Urinary bladder (tissue), 3 donors: ENCODE measurements at regions not wholly inside any gene's neighbourhood (a gene's known extent, or its start where the extent isn't known, plus 50 kb on each side); places are given as distances from the start of the nearest gene placed in this dataset.

Experiments used
- DNase-seq: peaks from one replicate; pipeline ENCODE4 v3.0.0-alpha.2; 2015; ENCODE audit errors: extremely low spot score
- H3K27ac ChIP-seq: one replicate; pipeline ENCODE4 v1.5.1; 2013; ENCODE audit warnings: low read depth, mild to moderate bottlenecking, moderate library complexity
- H3K36me3 ChIP-seq: one replicate; pipeline ENCODE4 v1.6.1; 2013; ENCODE audit warnings: mild to moderate bottlenecking, moderate library complexity; ENCODE audit not compliant: insufficient read depth
- H3K4me1 ChIP-seq: one replicate; pipeline ENCODE4 v1.6.1; 2013; ENCODE audit warnings: mild to moderate bottlenecking, moderate library complexity; ENCODE audit not compliant: insufficient read depth
- H3K4me3 ChIP-seq: one replicate; pipeline ENCODE4 v1.5.1; 2013; ENCODE audit warnings: low read depth, low read length
- WGBS: extraction: QIAGEN DNeasy Blood & Tissue Kit; methylation state at CpG from one replicate; pipeline ENCODE4 v1.1.7; 2013; 5-methylcytosine and 5-hydroxymethylcytosine counted together
- donor health status: healthy with polysubstance abuse.
- donor health status: healthy.

- Histone ChIP-seq H3K4me3 (no peak overlapping the region), H3K4me1 (no peaks in the 10 kb centered on the region), H3K27ac (no peak overlapping the region), H3K36me3 (no peaks in the 10 kb centered on the region)
- no peak for DNase-seq
- WGBS: 80% methylated on average over 2 of the region's 2 CpGs
Measured at GRCh38 chr11:109726061-109726460, 304.1 kb downstream of the C11orf87 start.

GRCh38 chr11:109728056-109728455 lies 306.1 kb downstream of the C11orf87 start:
- 72% methylated on average over 1 of the region's 1 CpG for WGBS
- Histone ChIP-seq H3K27ac (no peak overlapping the region), H3K4me1 (no peaks in the 10 kb centered on the region), H3K4me3 (no peak overlapping the region), H3K36me3 (no peaks in the 10 kb centered on the region)
- no peak for DNase-seq

- H3K27ac ChIP-seq: no peak overlapping the region
- 80% methylated on average over 4 of the region's 4 CpGs for WGBS
Measured at GRCh38 chr11:109729761-109730160, 307.8 kb downstream of the C11orf87 start.

GRCh38 chr11:109730669-109731068 lies 308.7 kb downstream of the C11orf87 start:
- H3K27ac ChIP-seq: no peak overlapping the region
- DNase-seq: no peak
- 54% methylated on average over 2 of the region's 2 CpGs for WGBS
- H3K36me3 ChIP-seq: no peaks in the 10 kb centered on the region
- no peaks in the 10 kb centered on the region for H3K4me1 ChIP-seq
- H3K4me3 ChIP-seq: no peak overlapping the region

More at GRCh38 chr11:109729761-109730160, 307.8 kb downstream of the C11orf87 start:
- Histone ChIP-seq H3K4me1 (no peaks in the 10 kb centered on the region), H3K4me3 (no peak overlapping the region), H3K36me3 (no peaks in the 10 kb centered on the region)
- DNase-seq: no peak

- 91% methylated on average over 4 of the region's 4 CpGs for WGBS
Measured at GRCh38 chr11:109731451-109731850, 309.5 kb downstream of the C11orf87 start.

GRCh38 chr11:109733245-109733644 lies 311.3 kb downstream of the C11orf87 start:
- Histone ChIP-seq H3K36me3 (no peaks in the 10 kb centered on the region), H3K4me3 (no peak overlapping the region), H3K27ac (no peak overlapping the region), H3K4me1 (no peaks in the 10 kb centered on the region)
- 97% methylated on average over 1 of the region's 1 CpG for WGBS
- DNase-seq: no peak

More at GRCh38 chr11:109731451-109731850, 309.5 kb downstream of the C11orf87 start:
- no peak for DNase-seq
- Histone ChIP-seq H3K36me3 (no peaks in the 10 kb centered on the region), H3K4me1 (no peaks in the 10 kb centered on the region), H3K27ac (no peak overlapping the region), H3K4me3 (no peak overlapping the region)

- no peak for DNase-seq
- Histone ChIP-seq H3K4me3 (no peak overlapping the region), H3K4me1 (no peaks in the 10 kb centered on the region), H3K27ac (no peak overlapping the region), H3K36me3 (no peaks in the 10 kb centered on the region)
- 60% methylated on average over 3 of the region's 3 CpGs for WGBS
Measured at GRCh38 chr11:109734566-109734965, 312.6 kb downstream of the C11orf87 start.

GRCh38 chr11:109735128-109735527 lies 313.1 kb downstream of the C11orf87 start:
- WGBS: 84% methylated on average over 2 of the region's 2 CpGs
- Histone ChIP-seq H3K27ac (no peak overlapping the region), H3K4me3 (no peak overlapping the region), H3K4me1 (no peaks in the 10 kb centered on the region), H3K36me3 (no peaks in the 10 kb centered on the region)
- DNase-seq: no peak

GRCh38 chr11:109739379-109739778 lies 317.4 kb downstream of the C11orf87 start:
- no peak for DNase-seq
- 61% methylated on average over 2 of the region's 2 CpGs for WGBS
- Histone ChIP-seq H3K36me3 (no peaks in the 10 kb centered on the region), H3K4me1 (no peaks in the 10 kb centered on the region), H3K4me3 (no peak overlapping the region), H3K27ac (no peak overlapping the region)

- Histone ChIP-seq H3K36me3 (no peaks in the 10 kb centered on the region), H3K4me3 (no peak overlapping the region), H3K27ac (no peak overlapping the region), H3K4me1 (no peaks in the 10 kb centered on the region)
- no peak for DNase-seq
- 82% methylated on average over 4 of the region's 4 CpGs for WGBS
Measured at GRCh38 chr11:109745996-109746625, 324.1 kb downstream of the C11orf87 start.

GRCh38 chr11:109747839-109748238 lies 325.8 kb downstream of the C11orf87 start:
- no peaks in the 10 kb centered on the region for H3K4me1 ChIP-seq
- no peak for DNase-seq
- H3K36me3 ChIP-seq: no peaks in the 10 kb centered on the region
- H3K4me3 ChIP-seq: no peak overlapping the region
- WGBS: 80% methylated on average over 7 of the region's 7 CpGs
- H3K27ac ChIP-seq: no peak overlapping the region

- no peak overlapping the region for H3K4me3 ChIP-seq
- no peaks in the 10 kb centered on the region for H3K4me1 ChIP-seq
- no peak overlapping the region for H3K27ac ChIP-seq
- DNase-seq: no peak
- 23% methylated on average over 1 of the region's 1 CpG for WGBS
- no peaks in the 10 kb centered on the region for H3K36me3 ChIP-seq
Measured at GRCh38 chr11:109749476-109749875, 327.5 kb downstream of the C11orf87 start.

GRCh38 chr11:109750964-109751363 lies 329.0 kb downstream of the C11orf87 start:
- Histone ChIP-seq H3K36me3 (no peaks in the 10 kb centered on the region), H3K4me3 (no peak overlapping the region), H3K27ac (no peak overlapping the region), H3K4me1 (no peaks in the 10 kb centered on the region)
- whole genome bisulfite sequencing: 80% methylated on average over 2 of the region's 2 CpGs
- DNase-seq: no peak

- Histone ChIP-seq H3K27ac (no peak overlapping the region), H3K4me3 (no peak overlapping the region), H3K36me3 (no peaks in the 10 kb centered on the region), H3K4me1 (no peaks in the 10 kb centered on the region)
- 87% methylated on average over 5 of the region's 5 CpGs for WGBS
- no peak for DNase-seq
Measured at GRCh38 chr11:109752212-109752825, 330.3 kb downstream of the C11orf87 start.
